SK-N-MC (cell line): ENCODE measurements at regions not wholly inside any gene's neighbourhood (a gene's known extent, or its start where the extent isn't known, plus 50 kb on each side); places are given as distances from the start of the nearest gene placed in this dataset.

Experiments used
- EZH2 ChIP-seq: fragments of 200-600 bp; sonication (generic); IDR thresholded peaks from one replicate; pipeline ENCODE4 v1.6.1; 2017; ENCODE audit warnings: antibody characterized with exemption
- POLR2AphosphoS5 ChIP-seq: IDR thresholded peaks from 2 replicates; pipeline ENCODE4 v1.6.1; 2012; ENCODE audit warnings: mild to moderate bottlenecking, low read depth, low read length, borderline replicate concordance

- TF ChIP-seq EZH2 (no peak), POLR2AphosphoS5 (no peak)
Measured at GRCh38 chr2:5950736-5951135, 258.6 kb downstream of the SOX11 start.
